H54 (cell line): ENCODE measurements at regions not wholly inside any gene's neighbourhood (a gene's known extent, or its start where the extent isn't known, plus 50 kb on each side); places are given as distances from the start of the nearest gene placed in this dataset.

ENCODE experiments used
- DNase-seq: peaks from one replicate; pipeline ENCODE4 v3.0.0; 2011; ENCODE audit warnings: low spot score, mixed read lengths; ENCODE audit not compliant: insufficient read length
- FAIRE-seq: peaks from 3 replicates; lab custom pipeline; 2011; peaks lifted over from hg19 to GRCh38; lab: Jason Lieb, UNC
- POLR2A ChIP-seq: IDR thresholded peaks from 2 replicates; pipeline ENCODE4 v1.6.1; 2011; ENCODE audit warnings: low read depth, mild to moderate bottlenecking, low read length

GRCh38 chr1:67960766-67961165 lies 89.7 kb downstream of the DIRAS3 start:
- FAIRE-seq, result no peak
- no peak for DNase-seq
- TF ChIP-seq POLR2A, result no peak

GRCh38 chr1:67958472-67958871 lies 92.0 kb downstream of the DIRAS3 start:
- DNase-seq (no peak), FAIRE-seq (no peak)
- TF ChIP-seq POLR2A, result no peak

GRCh38 chr1:67957066-67957465 lies 93.4 kb downstream of the DIRAS3 start:
- FAIRE-seq, result no peak
- TF ChIP-seq POLR2A, result no peak
- no peak for DNase-seq

- no peak for FAIRE-seq
- TF ChIP-seq POLR2A, result no peak
- no peak for DNase-seq
These were observed 94.3 kb downstream of the DIRAS3 start for GRCh38 chr1:67956116-67956515.

- TF ChIP-seq POLR2A, result no peak
- no peak for DNase-seq
- no peak for FAIRE-seq
These were observed 94.8 kb downstream of the DIRAS3 start for GRCh38 chr1:67955591-67955990.

GRCh38 chr1:67953301-67953700 lies 97.1 kb downstream of the DIRAS3 start:
- DNase-seq (no peak), FAIRE-seq (no peak)
- no peak for TF ChIP-seq POLR2A

GRCh38 chr1:67952071-67952470 lies 98.4 kb downstream of the DIRAS3 start:
- no peak for DNase-seq

GRCh38 chr1:67951014-67951413 lies 99.4 kb downstream of the DIRAS3 start:
- DNase-seq, result no peak
- TF ChIP-seq POLR2A, result no peak
- FAIRE-seq, result no peak

More at GRCh38 chr1:67952071-67952470, 98.4 kb downstream of the DIRAS3 start:
- no peak for TF ChIP-seq POLR2A
- FAIRE-seq, result no peak

GRCh38 chr1:67948151-67949080 lies 102.0 kb downstream of the DIRAS3 start:
- DNase-seq, result no peak
- no peak for TF ChIP-seq POLR2A
- no peak for FAIRE-seq

GRCh38 chr1:67947114-67947513 lies 103.3 kb downstream of the DIRAS3 start:
- FAIRE-seq (no peak), DNase-seq (no peak)
- no peak for TF ChIP-seq POLR2A

- TF ChIP-seq POLR2A, result no peak
- DNase-seq (no peak), FAIRE-seq (no peak)
These were observed 104.6 kb downstream of the DIRAS3 start for GRCh38 chr1:67945733-67946374.

GRCh38 chr1:67942274-67942673 lies 108.2 kb downstream of the DIRAS3 start:
- no peak for TF ChIP-seq POLR2A
- FAIRE-seq, result no peak

GRCh38 chr1:67941746-67942145 lies 108.5 kb upstream of the GNG12 start:
- DNase-seq, result no peak
- TF ChIP-seq POLR2A, result no peak
- no peak for FAIRE-seq

More at GRCh38 chr1:67942274-67942673, 108.2 kb downstream of the DIRAS3 start:
- DNase-seq, result no peak

- DNase-seq, result no peak
- FAIRE-seq, result no peak
- no peak for TF ChIP-seq POLR2A
These were observed 107.9 kb upstream of the GNG12 start for GRCh38 chr1:67941155-67941554.

- DNase-seq (no peak), FAIRE-seq (no peak)
- TF ChIP-seq POLR2A, result no peak
These were observed 106.7 kb upstream of the GNG12 start for GRCh38 chr1:67939942-67940341.
